ENCODE measurements at regions not wholly inside any gene's neighbourhood (a gene's known extent, or its start where the extent isn't known, plus 50 kb on each side); places are given as distances from the start of the nearest gene placed in this dataset.

GRCh38 chr12:92495108-92495507 lies 207.7 kb upstream of the PLEKHG7 start:
- Mint-ChIP-seq H3K4me3 (ENCODE audit: unreplicated experiment) (no peak overlapping the region), H3K36me3 (ENCODE audit: insufficient read depth, unreplicated experiment) (no peaks in the 10 kb centered on the region), H3K4me1 (ENCODE audit: insufficient read depth, unreplicated experiment) (no peaks in the 10 kb centered on the region), H3K27ac (ENCODE audit: low read depth, unreplicated experiment) (no peak overlapping the region), H3K9me3 (ENCODE audit: unreplicated experiment) (no peaks in the 10 kb centered on the region), H3K27me3 (ENCODE audit: insufficient read depth, unreplicated experiment) (no peaks in the 10 kb centered on the region)
- intact Hi-C loops (cut with micrococcal nuclease), result no loop called here
- no peak for TF ChIP-seq CTCF (IDR thresholded peaks at IDR 0.05; ENCODE audit: unreplicated experiment)
- ChIA-PET POLR2A (interaction anchor here (0.7 to 1.4 kb wide), 2 partner anchors 8 to 9 kb away, joined by 3 read pairs; no protein-coding TSS in a partner anchor), CTCF (interaction anchor here (1.4 kb wide), 1 partner anchor 8 kb away, joined by 4 read pairs; no protein-coding TSS in a partner anchor)
- BruUV-seq (replicated peaks), result no TSS peak
- no peak for DNase-seq (ENCODE audit: unreplicated experiment)

GRCh38 chr12:92493816-92494215 lies 209.0 kb upstream of the PLEKHG7 start:
- CTCF ChIA-PET, result interaction anchor here (0.6 to 1.4 kb wide), 4 partner anchors 9 to 1321 kb away, joined by 3 to 5 read pairs (median 4); no protein-coding TSS in a partner anchor
- H3K27me3 Mint-ChIP-seq (ENCODE audit: insufficient read depth, unreplicated experiment), result no peaks in the 10 kb centered on the region
- H3K36me3 Mint-ChIP-seq (ENCODE audit: insufficient read depth, unreplicated experiment), result no peaks in the 10 kb centered on the region
- H3K4me1 Mint-ChIP-seq (ENCODE audit: insufficient read depth, unreplicated experiment), result no peaks in the 10 kb centered on the region
- no peak for TF ChIP-seq CTCF (IDR thresholded peaks at IDR 0.05; ENCODE audit: unreplicated experiment)
- POLR2A ChIA-PET, result interaction anchor here (0.5 to 1.4 kb wide), 2 partner anchors 10 to 18 kb away, joined by 3 read pairs; no protein-coding TSS in a partner anchor
- intact Hi-C loops (cut with micrococcal nuclease), result no loop called here
- DNase-seq (ENCODE audit: unreplicated experiment), result no peak
- no TSS peak for BruUV-seq (replicated peaks)
- H3K4me3 Mint-ChIP-seq (ENCODE audit: unreplicated experiment), result no peak overlapping the region
- no peaks in the 10 kb centered on the region for H3K9me3 Mint-ChIP-seq (ENCODE audit: unreplicated experiment)
- H3K27ac Mint-ChIP-seq (ENCODE audit: low read depth, unreplicated experiment), result no peak overlapping the region

- Mint-ChIP-seq H3K36me3 (ENCODE audit: insufficient read depth, unreplicated experiment) (no peaks in the 10 kb centered on the region), H3K27me3 (ENCODE audit: insufficient read depth, unreplicated experiment) (no peaks in the 10 kb centered on the region), H3K9me3 (ENCODE audit: unreplicated experiment) (no peaks in the 10 kb centered on the region), H3K27ac (ENCODE audit: low read depth, unreplicated experiment) (no peak overlapping the region), H3K4me1 (ENCODE audit: insufficient read depth, unreplicated experiment) (no peaks in the 10 kb centered on the region), H3K4me3 (ENCODE audit: unreplicated experiment) (no peak overlapping the region)
- ChIA-PET POLR2A (no interaction called here), CTCF (no interaction called here)
- DNase-seq (ENCODE audit: unreplicated experiment), result no peak
- no peak for TF ChIP-seq CTCF (IDR thresholded peaks at IDR 0.05; ENCODE audit: unreplicated experiment)
- BruUV-seq (replicated peaks), result no TSS peak
- intact Hi-C loops (cut with micrococcal nuclease), result no loop called here
Observed at GRCh38 chr12:92492995-92493394, 209.8 kb upstream of the PLEKHG7 start.

GRCh38 chr12:92492291-92492690 lies 210.5 kb upstream of the PLEKHG7 start:
- CTCF ChIA-PET, result interaction anchor here (0.7 kb wide), 1 partner anchor 64 kb away, joined by 3 read pairs; no protein-coding TSS in a partner anchor
- no peaks in the 10 kb centered on the region for H3K27me3 Mint-ChIP-seq (ENCODE audit: insufficient read depth, unreplicated experiment)
- no TSS peak for BruUV-seq (replicated peaks)

More at GRCh38 chr12:92492291-92492690, 210.5 kb upstream of the PLEKHG7 start:
- DNase-seq (ENCODE audit: unreplicated experiment), result no peak
- Mint-ChIP-seq H3K9me3 (ENCODE audit: unreplicated experiment) (no peaks in the 10 kb centered on the region), H3K36me3 (ENCODE audit: insufficient read depth, unreplicated experiment) (no peaks in the 10 kb centered on the region), H3K27ac (ENCODE audit: low read depth, unreplicated experiment) (no peak overlapping the region), H3K4me3 (ENCODE audit: unreplicated experiment) (no peak overlapping the region), H3K4me1 (ENCODE audit: insufficient read depth, unreplicated experiment) (no peaks in the 10 kb centered on the region)
- POLR2A ChIA-PET, result no interaction called here
- intact Hi-C loops (cut with micrococcal nuclease), result no loop called here
- TF ChIP-seq CTCF (IDR thresholded peaks at IDR 0.05; ENCODE audit: unreplicated experiment), result no peak

All from MCF 10A (cell line).